Activated CD4-positive, alpha-beta T cell treated with anti-CD3 and anti-CD28 coated beads, Interleukin-2, amount 50 U/mL, for 16 hours (primary cell): ENCODE measurements at regions not wholly inside any gene's neighbourhood (a gene's known extent, or its start where the extent isn't known, plus 50 kb on each side); places are given as distances from the start of the nearest gene placed in this dataset.

Experiments
- DNase-seq: peaks from one replicate; pipeline ENCODE4 v3.0.0-alpha.2; 2020

DNA sequence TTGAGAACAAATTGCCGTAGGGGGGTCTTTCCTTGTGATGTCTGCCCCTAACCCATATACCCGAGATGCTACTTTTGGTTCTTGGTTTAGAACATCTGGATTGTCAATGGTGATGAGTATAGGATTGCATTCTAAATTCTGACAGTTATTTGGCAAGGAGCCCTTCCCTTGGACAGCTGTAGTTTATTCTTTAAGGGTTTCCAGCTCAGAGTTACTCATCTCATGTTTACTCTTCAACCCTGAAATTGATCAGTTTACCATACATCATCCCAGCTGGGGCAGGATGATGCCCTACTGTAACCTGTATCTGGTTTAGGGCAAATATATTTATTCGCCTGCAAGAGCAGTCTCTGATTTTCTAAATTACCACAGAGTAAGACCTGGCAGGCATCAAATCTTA is 85.7 kb upstream of the XCR1 start:
- DNase-seq = no peak

- peak; percentile 18 for DNase-seq
Measured at GRCh38 chr3:46112296-46112695, 85.0 kb upstream of the XCR1 start.

GRCh38 chr3:46110701-46111493 is 83.6 kb upstream of the XCR1 start:
- DNase-seq = peak; percentile 17

- peak; percentile 20 for DNase-seq
Measured at GRCh38 chr3:46107682-46108081, 80.4 kb upstream of the XCR1 start.

DNA sequence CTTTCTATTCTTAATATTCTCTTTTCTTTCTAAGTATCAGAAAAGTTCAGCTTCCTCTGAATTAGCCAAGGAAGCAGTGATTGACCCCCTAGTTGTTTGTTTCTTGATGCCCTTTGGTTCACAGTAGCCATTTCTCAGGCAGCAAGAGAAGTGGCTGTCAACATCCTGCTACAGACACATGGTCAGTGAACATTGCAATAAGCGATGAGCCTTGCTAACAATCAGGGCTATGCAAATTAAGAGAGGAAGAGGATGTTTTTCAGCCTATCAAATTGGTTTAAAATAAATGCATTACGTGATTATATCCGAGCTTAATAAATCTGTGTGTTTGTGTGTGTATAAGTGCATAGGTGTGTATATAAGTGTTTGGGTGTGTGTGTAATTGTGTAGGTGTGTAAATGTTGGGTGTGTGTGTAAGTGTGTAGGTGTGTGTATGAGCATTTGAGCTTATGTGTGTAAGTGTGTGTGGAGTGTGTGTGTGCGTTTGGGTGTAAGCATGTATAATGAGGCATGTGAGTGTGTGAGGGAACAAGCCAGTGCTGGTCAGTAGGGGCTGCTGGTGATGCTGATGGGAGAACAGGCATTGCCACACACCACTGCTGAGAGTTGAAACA is 78.1 kb upstream of the XCR1 start:
- DNase-seq = no peak

DNA sequence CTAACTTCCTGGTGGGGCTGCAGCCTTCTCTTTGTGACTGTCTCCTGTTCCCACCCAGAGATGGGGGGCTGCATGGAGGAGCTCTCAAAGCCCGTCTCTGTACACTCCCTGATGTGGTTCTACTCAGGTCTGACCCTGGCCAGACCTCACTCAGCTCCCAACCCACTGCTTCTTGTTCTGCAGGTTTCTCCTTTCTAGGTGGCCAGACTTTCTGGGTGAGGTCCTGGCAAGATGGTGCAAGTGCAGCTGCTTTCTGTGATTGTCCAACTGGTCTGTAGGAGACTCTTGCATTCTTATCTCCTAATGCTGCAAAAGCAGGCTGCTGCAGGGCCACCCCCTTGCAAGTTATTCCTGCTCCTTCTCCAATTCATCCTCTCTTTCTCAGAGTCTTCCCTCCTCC is 77.4 kb upstream of the XCR1 start:
- no peak for DNase-seq

- no peak for DNase-seq
Measured at GRCh38 chr3:46102780-46103130, 75.5 kb upstream of the XCR1 start.

DNA sequence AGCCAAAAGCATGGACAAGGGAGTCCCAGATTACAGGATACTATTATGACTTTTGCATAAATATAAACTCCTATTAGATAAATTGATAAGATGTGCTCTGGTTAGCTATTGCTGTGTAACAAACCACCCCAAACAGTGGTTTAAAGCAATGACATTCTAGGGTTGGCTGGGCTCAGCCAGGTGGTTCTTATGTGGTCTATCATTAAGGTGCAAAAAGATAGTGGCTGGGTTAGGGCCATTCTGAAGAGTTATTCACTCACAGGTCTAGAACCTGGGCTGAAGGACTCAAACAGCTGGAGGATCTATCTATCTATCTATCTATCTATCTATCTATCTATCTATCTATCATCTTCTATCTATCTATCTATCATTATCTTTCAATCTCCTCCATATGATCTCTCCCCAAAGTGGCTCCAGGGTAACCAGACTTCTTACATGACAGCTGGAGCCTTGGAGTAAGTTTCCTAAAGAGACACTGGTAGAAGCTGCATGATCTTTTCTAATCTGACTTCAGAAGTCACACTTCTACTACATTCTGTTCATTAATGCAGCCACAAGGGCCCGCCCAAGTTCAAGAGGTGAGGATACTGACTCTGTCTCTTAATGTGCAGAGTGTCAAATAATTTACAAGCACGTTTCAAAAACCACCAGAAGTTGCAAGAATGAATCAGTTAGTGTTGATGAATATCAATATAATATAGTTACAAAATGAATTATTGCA is 74.9 kb upstream of the XCR1 start:
- DNase-seq = no peak

GRCh38 chr3:46100812-46101211 is 73.5 kb upstream of the XCR1 start:
- no peak for DNase-seq

GRCh38 chr3:46098319-46098761 is 71.1 kb upstream of the XCR1 start:
- peak; percentile 94 for DNase-seq

DNA sequence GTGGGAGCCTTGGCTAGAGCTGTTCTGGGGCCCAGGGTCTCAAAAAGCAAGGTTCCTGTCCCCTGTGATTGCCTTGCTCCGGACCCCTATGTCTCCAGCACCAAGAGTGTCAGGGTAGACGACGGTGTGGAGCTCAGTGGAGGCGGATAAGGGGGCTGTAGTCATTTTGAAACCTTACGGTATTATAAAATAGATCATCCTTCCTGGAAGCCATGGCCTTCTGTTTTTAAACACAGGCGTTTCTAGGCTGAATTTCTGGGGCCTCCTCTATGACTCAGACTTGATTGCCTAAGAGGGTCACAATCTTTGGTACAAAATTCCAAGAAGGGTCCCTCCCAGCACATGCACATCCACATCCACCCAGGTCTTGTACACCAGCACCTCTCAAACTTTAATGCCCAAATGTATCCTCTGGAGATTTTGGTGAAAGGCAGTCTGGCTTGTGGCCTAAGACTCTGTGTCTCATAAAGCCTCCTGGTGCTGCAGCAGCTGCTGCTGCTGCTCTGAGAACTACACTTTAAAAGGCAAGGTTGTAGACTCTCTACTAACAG is 70.5 kb upstream of the XCR1 start:
- peak; percentile 93 for DNase-seq

DNA sequence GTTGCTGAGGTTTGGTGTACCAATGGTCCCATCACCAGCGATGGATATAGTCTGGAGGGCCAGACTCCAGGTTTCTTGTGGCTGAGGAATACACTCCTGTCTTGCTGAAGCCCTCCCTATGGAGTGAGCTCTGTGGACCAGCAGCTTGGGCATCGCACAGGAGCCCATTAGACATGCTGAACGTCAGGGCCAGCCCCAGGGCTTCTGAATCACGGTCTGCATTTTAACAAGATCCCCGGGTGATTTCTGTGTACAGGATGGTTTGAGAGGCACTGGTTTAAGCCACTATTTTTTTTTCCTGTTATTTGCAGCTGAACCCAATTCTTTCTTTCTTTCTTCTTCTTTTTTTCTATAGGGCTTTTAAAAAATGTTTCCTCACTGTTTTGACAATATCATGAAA is 69.5 kb upstream of the XCR1 start:
- DNase-seq = no peak

- no peak for DNase-seq
Measured at GRCh38 chr3:46096336-46096735, 69.1 kb upstream of the XCR1 start.

DNA sequence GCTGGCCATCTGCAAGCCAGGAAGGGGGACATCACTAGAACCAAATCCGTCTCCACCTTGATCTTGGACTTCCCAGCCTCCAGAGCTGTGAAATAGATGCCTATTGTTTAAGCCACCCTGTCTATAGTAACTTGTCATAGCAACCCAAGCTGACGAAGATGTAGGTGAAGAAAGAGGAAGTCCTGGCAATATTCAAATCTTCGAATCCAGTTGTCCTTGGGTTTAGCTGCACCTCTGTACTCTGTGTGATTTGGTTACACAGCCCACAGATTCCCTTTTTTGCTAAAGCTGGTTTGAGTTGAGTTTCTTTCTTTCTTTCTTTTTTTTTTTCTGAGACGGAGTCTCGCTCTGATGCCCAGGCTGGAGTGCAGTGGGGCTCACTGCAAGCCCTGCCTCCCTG is 68.0 kb upstream of the XCR1 start:
- DNase-seq = no peak

DNA sequence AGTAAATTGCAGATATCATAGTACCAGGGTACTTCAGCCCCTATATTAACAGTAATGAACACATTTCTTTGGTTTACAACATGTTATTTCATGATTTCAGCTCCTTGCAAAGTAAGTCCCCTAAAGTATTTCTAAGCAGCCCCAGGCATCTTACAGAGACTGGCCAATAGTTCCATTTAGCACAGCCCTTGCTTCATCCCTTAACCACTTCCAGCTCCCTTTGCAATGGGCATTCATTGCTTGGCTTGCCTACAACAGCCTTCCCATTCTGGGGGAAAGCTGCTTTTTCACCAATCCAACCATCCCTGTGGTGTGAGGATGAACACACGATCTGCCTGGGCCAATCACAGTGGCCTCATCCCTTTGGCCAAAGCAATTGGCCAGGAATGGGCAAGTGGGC is 67.2 kb upstream of the XCR1 start:
- no peak for DNase-seq

DNA sequence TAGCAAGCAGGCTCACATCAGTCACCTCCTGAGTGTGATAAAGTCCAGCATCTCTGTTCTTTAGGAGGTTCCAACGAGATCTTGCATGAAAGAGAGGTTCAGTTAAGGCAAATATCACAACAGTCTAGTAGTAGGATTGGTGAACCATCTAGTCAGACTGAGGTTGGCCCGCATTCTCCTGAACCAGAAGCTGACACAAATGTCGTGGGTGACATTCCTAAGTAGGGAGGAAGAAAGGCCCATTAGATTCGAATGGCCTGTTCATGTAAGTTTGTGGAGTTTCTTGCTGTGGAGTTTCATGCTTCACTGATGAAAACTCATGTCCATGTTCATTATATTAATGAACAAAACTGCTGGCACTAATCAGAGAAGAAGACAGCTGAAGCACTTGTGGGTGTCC is 66.7 kb upstream of the XCR1 start:
- DNase-seq = no peak

DNA sequence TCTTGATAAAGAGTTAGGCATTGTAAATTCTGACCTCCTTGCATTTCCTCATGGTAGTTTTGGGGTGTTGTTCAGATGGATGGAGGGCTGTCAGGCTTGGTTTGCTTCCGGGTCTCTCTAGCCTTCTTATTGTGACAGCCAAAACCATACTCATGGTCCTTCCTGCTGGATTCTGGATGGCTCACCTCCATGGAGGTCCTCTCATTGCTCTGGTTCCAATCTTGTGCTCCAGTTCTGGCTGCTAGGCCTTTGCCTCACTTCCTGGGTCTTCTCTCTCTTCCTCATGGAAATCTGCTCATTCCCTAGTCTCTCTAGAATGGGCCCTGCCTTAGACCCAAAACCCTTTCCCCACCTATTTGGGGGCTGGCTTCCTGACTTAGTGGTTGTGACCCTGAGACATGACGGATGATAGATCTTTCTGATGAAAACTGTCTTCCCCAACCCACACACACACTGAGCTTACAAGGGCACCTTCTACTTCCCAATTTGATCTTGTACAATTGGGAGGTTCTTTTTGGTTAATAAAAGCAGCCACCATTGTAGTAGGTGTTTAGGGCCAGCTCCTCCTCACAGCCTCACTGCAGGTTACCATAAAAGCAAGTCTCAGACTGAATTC is 66.2 kb upstream of the XCR1 start:
- no peak for DNase-seq

GRCh38 chr3:46092702-46093080 is 65.4 kb upstream of the XCR1 start:
- DNase-seq = no peak

DNA sequence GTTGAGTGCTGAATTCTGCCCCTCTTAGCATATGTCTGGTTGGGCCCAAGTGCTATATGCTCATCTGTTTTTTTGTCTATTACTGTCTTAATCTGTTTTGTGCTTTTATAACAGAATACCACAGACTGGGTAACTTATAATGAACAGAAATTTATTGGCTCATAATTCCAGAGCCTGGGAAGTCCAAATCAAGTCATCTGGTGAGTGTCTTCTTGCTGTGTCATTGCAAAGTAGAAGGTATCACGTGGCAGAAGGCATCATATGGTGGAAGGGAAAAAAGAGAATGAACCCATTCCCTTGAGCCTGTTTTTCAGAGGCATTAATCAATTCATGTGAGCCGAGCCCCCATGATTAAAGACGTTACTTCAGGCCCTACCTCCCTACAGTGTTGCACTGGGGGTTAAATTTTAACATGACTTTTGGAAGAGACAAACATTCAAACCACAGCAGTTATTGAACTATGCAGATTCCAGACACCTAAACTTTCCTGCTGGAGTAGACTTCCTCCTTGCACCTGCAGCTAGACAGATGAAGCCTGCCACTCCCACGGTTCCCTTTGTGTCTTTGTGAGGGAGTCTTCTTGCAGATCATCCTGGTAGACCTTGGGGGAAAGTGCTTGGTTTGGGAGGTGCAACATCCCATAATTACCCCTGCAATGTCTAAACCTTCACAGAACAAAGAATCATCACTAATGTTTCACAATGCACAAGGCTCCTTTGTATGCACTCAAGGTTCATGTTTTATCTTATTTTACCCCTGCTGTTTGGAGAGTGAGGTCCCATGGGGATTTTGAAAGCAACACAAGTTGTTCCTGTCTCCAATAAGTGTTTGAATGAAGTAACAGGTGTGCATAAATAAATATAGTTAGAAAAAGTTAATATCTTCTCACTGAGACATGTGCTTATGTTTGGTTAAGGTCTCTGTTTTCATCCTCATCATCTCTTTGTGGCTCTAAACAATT is 64.7 kb upstream of the XCR1 start:
- no peak for DNase-seq

DNA sequence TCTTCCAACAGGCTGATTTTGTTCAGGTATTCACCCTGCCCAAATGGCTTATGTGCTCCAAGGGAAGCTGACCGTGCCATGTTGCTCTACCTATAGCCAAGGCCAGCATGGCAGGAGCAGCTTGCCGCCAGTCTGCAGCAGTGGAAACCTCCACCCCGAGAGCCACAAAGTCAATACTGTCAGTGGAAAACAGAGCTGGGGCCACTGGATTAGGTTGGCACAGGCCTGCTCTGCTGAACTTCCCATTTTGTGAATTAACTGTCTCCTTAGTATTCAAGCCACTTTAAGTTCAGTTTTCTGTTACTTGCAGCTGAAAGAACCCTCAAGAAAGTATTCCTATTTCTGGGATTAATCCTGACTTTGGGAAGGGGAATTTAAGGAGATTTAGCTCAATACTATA is 63.8 kb upstream of the XCR1 start:
- no peak for DNase-seq

DNA sequence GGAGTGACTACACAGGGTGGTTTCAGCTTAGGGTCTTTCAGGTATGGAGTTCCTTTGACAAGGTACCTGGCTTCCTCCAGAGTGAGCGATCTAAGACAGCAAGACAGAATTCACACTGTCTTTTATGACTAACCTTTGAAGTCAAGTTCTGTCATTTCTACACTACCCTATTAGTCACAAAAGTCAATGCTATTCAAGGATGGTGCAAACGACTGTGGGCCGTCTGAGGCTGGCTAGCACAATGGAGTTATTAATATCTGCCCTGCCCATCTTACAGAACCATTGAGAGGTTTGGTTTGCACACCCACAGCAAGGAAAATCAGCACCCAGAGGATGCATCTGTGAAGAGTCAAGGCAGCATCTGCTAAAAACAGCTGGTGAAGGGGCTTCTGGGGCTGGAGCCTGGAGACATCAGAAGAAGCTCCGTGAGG is 62.9 kb upstream of the XCR1 start:
- peak; percentile 82 for DNase-seq
